GM19438 (cell line): ENCODE measurements at regions not wholly inside any gene's neighbourhood (a gene's known extent, or its start where the extent isn't known, plus 50 kb on each side); places are given as distances from the start of the nearest gene placed in this dataset.
"Not testable (repeated sequence)": the region's sequence is repeated elsewhere in the genome, so short reads cannot be mapped to it uniquely, and the experiment has no call there.

Source experiments
- ATAC-seq: cut with Tn5 transposase; IDR thresholded peaks from one replicate; pipeline ENCODE4 v1.9.1; 2021; ENCODE audit warnings: low read depth; ENCODE audit not compliant: unreplicated experiment

DNA sequence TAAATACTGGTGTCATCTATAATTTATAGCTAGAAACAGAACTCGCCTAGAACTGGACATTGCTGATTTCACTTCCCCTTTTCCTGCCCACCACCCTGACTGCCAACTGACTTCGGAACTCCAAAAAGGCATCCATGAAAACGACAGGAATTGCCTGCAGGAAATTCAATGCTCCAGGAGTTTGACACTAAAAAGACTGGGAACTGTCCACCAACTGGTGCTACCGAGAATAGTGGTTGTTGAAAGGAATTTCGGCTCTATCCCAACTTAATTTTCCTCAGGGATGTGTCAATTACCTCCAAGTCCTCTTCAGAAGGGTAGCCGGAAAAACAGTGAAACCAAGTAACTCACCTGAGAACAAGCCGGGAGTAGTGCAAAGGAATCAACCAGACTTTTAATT is 440.0 kb downstream of the PRELID2 start:
- not testable (repeated sequence) for ATAC-seq

DNA sequence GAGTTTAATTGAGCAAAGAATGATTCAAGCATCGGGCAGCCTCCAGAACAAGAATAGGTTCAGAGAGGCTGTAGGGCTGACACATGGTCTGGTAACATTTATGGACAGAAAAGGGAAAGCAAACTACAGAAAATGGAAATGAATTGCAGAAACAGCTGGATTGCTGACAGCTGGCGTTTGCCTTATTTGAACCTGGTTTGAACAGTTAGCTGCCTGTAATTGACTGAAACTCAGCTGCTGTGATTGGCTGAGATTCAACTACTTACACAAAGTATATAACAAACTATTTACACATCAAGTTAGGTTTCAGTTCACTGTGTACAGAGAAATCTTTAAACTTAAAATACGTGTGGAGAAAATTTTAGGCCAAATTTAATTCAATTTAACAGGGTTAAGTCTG is 441.7 kb downstream of the PRELID2 start:
- no peak for ATAC-seq

DNA sequence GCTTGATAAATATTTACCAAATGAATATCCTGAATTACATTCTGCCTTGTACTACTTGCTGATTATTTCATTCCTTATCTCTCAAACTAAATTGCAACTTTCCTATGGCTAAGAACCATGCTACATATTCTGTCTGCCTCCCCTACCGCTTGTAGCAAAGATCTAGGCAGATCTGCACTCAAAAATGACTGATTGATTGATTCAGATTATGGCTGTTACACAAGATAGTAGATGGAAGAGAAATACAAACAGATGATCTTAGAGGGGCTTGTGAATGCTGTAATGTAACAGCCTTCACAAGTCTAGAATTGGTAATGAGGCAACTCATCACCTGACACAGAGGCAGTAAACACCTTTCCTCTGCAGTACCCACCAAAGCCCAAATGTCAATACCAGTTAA is 446.1 kb downstream of the PRELID2 start:
- no peak for ATAC-seq

DNA sequence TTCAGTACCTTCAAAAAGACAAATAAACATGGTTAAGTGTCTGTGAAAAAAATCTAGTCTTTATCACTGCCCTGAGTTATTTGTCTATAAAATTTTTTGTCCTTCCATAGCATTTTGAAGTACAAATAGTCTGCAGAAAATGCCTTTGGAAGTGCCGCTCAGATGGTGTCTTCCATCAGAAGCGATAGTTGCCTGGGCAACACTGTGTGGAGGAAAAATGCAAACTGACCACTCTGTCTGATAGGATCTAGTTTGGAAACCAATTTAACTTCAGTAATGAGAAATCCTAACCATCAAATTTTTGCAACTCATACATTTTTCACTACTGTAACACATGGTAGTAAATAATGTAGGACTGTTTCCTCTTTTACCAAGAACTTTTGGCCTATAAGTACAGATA is 449.9 kb downstream of the PRELID2 start:
- ATAC-seq, result no peak

DNA sequence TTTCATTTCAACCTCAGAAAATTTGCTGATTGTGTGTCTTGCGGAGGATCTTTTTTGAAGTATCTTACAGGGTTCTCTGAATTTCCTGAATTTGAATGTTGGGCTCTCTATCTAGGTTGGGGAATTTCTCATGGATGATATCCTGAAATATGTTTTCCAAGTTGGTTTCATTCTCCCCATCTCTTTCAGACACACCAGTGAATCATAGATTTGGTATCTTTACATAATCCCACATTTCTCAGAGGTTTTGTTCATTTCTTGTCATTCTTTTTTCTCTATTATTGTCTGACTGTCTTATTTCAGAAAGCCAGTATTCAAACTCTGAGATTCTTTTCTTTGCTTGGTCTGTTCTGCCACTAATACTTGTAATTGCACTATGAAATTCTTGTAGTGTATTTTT is 456.9 kb downstream of the PRELID2 start:
- ATAC-seq, result no peak

DNA sequence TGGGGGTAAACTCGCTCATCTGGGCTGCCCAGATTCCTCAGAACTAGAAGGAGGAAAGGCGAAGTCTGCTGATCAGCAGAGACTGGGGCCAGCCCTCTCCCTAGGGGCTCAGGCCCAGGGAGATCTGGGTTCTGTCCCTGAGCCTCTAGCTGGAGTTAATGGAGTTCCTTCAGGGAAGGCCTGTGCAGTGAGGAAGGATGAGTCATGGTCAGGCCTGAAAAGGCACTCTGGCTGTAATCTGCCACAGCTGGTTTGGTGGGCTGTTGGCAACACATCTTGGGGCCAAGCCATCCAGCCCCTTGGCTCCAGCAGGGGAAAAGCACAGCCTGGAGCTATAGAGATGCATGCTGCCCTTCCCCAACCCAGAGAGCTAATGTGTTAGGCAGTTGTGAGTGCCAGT is 459.6 kb downstream of the PRELID2 start:
- ATAC-seq, result no peak

DNA sequence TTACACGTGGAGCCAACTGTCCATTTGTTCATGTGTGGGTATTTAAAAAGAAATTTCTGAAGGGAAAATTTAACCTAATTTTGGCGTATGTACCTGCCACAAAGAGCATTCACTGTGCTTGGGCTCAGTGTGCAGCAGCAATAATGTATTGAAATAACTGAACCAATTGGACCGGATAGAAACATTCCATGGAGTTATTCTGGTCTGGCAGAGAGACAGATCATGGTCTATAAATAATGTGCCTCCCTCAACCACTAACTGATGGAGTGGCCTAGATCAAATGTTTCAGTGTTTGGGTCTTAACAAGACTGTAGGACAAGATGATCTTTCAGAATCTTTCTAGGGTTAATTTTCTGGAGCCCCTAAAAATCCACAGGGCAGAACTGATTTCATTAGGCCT is 469.7 kb downstream of the PRELID2 start:
- ATAC-seq, result no peak

DNA sequence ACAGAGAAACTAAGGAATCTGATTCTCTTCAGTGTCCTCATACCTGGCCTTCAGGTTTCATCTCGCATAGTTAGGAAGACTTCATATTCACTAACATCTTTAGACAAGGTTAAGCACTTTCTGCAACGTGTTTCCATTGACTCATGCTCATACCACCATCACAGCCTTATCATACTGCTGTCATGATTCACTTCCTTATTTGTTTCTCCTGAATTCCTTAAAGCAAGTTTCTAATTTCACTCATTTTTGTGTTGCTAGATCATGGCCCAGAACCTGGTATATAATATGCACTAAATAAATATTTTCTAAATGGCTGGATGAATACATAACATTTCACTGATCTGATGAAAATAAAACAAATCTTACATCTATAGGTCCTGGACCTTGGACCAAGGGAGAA is 472.9 kb downstream of the PRELID2 start:
- ATAC-seq, result no peak

DNA sequence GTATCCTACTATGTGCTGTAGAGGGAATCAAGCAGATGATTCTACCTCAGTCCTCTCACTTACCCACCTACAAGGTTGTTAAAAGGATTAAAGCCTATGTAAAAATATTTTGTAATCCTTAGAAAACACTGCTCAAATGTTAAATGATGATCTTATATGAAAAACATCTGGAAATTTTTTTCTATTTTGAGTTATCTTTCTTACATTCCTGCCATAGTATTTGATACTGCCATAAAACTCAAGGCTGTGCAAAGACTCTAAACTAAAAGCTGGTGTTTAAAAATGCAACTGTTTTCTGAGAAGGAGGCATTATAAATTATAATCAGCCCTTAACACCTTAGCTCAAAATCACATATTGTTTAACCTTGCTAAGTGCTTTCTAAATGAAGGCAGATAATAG is 474.2 kb downstream of the PRELID2 start:
- no peak for ATAC-seq

DNA sequence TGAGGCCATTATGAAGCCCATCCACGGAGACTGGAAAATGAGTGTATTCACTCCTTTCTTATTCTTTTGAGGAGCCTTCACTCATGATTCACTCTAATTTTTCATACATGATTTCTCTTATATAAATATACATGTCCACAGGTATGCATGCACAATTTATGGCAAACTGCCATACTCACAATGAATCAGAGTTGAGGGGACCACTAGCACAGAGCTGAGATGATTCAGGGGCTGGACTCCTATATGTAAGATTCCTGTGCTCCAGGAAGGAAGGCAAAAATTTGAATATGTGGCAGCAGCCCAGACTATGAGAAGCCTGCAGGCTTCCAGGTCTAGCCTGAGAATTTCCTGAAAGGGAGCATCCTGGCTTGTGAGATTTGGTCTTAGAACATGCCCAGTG is 484.6 kb downstream of the PRELID2 start:
- ATAC-seq, result no peak

DNA sequence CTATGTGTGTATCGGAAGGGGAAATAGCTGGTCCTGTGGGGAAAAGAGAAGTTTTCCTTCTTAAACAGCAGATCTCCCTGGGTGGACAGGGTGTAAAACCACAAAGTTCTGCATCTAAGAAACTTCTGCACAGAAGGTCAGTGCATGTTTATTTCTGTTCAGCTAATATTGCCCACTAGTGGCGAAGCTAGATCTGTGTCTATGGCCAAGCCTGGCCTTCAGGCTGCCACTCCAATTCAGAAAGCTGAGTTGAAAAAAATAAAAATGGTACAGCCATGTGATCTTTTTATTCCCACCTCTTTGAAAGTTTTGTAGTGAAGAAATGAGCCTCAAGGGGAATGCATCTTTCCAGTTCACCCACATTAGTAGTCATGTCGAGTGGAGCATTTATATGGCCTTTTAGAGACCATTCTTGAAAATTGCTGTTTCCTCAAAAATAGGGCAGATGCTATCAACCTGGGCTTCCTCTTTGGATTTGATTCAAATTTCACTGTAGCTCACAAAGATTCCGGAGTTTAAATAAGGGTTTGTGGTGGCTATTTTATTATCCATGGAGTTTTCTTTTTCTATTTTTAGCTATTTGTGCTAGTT is 488.0 kb downstream of the PRELID2 start:
- no peak for ATAC-seq

DNA sequence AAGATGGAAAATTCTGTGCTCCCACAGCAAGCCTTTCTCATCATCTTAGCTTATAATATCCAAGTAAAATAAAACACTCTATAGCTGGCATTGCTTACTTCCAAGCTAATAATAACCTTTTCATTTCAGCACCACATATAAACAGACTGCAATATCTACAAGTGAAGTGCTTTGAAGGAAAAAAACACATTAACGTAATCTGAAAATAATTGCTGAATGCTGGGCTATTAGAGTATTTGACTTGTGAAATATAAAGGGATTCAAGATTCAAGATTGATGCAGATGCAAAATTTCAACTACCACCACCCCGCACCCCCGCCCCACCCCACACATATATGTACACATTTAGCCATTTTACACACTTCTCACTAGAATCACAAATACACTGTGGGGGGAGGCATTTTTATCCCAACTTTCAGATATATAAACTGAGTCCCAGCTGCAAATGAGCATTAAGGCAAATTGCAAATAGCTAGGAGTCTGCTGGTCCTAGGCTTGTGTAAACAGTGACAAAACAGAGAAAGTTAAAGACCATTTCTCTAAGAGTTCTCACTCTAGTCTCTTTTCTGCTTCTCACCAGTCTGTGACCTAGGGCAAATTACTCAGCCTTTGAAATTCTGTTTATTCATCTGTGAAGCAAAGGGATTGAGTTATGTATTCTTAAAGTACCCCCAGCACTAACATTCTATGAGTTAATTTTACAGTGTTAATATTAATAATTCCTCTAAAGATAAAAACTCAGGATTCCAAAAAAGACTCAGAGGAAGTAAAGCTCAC is 489.4 kb downstream of the PRELID2 start:
- ATAC-seq, result no peak

DNA sequence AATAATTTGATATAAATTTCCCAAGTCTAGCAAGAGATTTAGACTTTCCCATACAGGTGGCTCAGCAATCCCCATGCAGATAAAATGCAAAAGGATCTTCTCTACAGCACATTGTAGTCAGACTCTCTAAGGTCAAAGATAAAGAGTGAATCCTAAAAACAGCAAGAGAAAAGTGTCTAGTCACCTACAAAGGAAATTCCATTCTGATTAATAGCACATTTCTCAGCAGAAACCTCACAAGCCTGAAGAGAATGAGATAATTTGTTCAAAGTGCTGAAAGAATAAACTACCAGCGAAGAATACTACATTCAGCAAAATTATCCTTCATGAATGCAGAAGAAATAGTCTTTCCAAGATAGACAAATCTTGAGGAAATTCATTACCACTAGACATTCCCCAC is 493.3 kb downstream of the PRELID2 start:
- no peak for ATAC-seq

DNA sequence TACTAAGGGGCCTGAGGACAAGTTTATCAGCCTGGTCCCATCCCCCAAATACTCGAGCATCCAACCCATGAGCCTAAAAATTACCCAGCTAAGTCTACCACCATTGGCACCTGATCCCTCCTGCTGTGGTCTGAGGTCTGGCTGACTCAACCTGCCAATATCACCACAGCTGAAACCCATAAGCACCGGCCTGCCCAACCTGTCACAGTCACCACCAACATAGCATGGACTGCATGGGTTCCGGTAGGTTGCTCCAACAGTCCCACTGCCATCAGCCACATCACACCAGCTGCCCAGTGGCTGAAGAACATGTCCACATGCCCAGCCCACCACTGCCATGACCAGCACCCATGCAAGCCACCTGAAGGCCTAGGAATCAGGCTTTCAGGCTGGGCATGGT is 495.0 kb downstream of the PRELID2 start:
- no peak for ATAC-seq

DNA sequence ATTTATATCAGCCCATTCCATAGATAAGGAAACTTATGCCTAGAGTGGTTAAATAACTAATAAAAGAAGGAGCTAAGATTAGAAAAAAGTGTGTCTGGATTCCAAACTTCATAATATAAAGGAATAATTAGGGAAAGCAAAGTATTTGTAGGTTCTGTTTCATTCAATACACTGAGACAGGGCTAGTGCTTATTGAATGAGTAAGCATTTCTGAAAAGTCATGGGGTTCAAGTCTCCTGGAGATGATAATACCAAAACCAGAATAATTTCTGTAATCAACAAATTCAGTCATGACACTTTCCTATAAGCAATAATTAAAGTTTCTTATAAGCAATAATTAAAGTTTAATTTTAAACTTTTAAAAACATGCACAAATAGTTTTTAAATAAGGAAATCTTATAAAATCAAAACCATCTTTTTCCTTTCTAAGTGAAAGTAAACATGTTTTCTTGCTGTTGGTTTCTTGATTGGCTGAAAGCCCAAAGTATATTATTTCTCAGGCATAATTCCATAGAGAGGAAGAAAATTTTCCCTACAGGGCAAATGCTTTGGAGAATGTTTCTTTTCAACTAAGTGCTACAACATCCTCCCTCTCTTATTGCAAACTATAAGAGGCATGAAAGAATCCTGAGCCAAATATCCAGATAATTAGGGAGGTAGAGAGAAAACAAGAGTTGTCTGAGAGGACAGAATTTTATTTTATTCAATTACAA is 510.2 kb downstream of the PRELID2 start:
- ATAC-seq, result no peak

DNA sequence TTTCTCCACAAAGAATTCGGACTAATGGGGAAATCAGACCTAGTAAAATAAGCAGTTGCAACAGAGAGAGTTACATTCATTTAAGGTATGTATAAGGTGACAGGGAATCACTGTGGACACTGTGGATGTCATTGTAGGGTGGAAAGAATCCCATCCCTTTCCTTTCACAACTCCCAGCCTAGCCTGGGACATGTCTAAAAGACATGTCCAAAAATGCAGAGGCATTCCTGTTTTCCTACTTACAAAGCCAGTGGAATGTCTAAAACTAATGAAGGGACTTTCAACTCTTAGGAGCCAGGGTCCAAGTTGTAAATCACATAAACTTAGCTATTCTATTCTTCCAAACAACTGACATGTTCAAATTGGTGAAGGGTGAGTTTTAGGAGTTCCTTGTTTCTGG is 511.0 kb downstream of the PRELID2 start:
- ATAC-seq, result no peak

DNA sequence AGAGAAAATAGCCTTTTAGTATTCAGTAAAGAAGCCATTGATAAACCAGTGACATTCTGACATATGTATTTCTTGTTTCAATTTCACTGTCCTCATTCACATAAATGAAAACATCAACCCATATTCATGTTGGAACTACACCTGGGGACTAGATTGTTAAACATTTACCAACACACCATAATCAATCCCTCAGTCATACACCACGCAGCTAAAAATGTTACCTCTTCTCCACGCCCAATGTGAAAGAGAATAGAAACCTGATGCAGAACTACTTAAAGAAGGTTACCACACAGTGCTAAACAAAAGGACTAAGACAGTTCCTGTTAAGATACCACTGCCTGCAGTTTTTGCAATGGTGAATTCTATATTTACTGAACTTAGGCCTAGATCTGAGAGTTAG is 518.9 kb downstream of the PRELID2 start:
- peak; percentile 85 for ATAC-seq

DNA sequence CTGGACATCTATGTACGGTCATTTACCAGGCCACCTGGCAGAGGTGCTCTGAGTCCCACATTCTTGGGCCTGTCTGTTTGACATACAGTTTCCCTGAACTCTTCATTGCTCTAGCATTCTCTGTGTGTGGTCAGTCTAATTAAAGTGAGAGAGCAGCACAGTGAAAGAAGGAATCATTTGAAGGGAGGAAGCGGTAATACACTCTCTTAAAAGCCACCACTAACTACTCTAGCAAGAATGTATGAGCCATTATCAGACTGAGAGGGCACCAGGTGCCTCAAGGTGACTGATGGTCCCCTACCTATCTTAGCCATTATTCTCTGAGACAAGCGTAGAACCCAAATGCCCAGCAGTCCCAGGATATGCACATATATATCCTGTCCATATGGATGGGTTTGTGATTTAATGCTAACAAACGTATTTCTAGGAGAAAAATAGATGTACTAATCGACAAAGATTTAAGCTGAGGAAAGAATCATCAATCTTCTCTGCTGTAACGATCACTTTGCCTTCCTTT is 527.2 kb downstream of the PRELID2 start:
- no peak for ATAC-seq

DNA sequence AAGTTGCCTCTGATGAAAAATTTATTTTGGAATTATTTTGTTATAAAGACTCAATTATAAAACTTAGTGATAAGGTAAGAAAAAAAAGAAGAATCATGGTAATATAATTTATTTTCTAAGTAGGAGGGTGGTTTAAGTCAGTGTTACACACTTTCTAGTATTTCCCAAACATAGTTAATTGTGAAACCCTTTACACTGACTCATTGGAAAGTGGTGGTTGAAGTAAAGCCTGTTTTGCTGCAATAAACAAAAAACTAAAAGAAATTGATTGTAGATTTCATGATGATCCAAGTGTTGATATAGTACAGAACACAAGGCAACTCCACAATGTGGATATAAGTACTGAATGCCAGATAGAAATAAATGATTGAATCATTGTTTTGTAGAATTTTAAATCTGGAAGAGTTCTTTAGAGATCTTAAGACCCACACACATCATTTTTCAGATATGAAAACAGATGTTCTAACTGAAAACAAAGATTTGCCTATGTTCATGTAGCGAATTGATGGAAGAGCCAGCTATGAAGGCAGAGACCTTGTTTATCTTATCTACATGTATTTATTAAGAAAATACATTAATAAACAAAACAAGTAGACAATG is 539.8 kb downstream of the PRELID2 start:
- no peak for ATAC-seq

DNA sequence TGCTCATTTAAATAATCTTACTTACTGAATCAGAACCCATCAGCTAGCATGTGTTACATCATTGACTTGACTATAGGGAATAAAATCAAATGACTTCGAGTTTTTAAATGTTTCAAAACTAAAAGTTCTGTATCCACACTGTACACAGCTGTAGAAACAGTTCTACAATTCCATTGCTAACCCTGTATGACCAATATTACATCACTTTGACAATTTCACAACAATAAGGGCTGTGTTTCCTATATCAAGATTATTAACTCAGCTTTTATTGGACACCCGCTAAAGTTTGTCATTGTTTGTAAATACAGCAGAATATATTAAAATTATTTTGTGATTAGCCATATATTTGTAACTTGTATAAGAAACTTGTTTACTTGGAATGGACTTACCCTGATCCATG is 540.8 kb downstream of the PRELID2 start:
- ATAC-seq, result no peak

DNA sequence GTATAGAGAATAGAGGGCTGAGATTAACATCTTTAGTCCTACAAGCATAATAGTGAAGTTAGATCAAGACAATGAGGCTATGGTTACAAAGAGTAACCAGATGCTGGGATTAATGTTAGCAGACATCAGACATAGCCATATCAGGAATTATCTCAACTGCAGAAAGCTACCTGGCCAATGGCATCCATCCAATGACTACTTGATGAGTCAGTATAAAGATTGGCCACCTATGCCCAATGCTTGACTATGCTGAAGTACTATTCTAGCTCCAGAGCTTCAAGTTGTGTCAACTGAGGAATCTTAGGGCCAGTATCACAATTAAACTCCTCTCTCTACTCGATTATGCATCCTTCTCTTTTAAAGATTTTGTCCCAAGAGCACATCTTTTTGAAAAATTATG is 541.4 kb downstream of the PRELID2 start:
- no peak for ATAC-seq
